H54 (cell line): ENCODE measurements at regions not wholly inside any gene's neighbourhood (a gene's known extent, or its start where the extent isn't known, plus 50 kb on each side); places are given as distances from the start of the nearest gene placed in this dataset.
"Not testable (repeated sequence)": the region's sequence is repeated elsewhere in the genome, so short reads cannot be mapped to it uniquely, and the experiment has no call there.

Experiments used
- DNase-seq: peaks from one replicate; pipeline ENCODE4 v3.0.0; 2011; ENCODE audit warnings: low spot score, mixed read lengths; ENCODE audit not compliant: insufficient read length
- FAIRE-seq: peaks from 3 replicates; lab custom pipeline; 2011; peaks lifted over from hg19 to GRCh38; lab: Jason Lieb, UNC
- POLR2A ChIP-seq: IDR thresholded peaks from 2 replicates; pipeline ENCODE4 v1.6.1; 2011; ENCODE audit warnings: low read depth, mild to moderate bottlenecking, low read length

DNA sequence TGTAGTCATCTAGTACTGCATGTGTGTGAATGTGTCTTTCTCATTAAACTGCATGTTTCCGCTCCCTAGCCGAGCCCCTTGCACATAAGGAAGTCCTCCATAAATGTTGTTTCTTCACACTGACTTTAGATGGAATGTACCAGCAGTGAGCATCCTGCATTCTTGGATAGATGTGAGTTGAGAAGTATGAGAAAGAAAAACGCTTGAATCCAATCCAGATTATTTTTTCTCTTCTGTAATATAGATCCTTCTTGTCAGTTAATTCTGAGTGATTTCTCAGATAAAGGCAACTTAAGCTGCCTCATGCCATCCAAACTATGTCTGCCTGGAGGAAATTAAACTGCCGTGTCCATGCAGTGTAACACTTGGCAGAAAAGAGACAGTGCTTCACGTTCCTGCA, 268.1 kb upstream of the ISX start:
- no peak for TF ChIP-seq POLR2A
- FAIRE-seq (no peak), DNase-seq (no peak)

DNA sequence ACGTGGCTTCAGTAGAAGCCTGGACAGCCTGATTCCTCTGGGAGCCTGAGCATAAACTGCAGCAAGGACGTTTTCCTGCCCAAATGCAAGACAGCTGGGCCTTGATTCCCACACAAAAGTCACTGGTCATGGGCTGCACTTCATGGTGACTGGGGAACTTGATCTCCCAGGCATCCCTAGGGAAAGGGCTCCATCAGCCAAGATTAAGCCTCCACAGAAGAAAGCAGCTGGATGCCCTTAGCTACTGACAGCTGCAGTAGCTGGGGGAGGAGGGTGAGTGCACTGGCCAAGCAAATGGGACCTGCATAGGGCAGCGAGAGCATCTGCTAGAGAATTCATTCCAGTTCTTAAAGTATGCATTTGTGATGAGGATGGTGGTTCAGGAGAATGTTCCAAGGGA, 267.4 kb upstream of the ISX start:
- TF ChIP-seq POLR2A = no peak
- DNase-seq (no peak), FAIRE-seq (no peak)

DNA sequence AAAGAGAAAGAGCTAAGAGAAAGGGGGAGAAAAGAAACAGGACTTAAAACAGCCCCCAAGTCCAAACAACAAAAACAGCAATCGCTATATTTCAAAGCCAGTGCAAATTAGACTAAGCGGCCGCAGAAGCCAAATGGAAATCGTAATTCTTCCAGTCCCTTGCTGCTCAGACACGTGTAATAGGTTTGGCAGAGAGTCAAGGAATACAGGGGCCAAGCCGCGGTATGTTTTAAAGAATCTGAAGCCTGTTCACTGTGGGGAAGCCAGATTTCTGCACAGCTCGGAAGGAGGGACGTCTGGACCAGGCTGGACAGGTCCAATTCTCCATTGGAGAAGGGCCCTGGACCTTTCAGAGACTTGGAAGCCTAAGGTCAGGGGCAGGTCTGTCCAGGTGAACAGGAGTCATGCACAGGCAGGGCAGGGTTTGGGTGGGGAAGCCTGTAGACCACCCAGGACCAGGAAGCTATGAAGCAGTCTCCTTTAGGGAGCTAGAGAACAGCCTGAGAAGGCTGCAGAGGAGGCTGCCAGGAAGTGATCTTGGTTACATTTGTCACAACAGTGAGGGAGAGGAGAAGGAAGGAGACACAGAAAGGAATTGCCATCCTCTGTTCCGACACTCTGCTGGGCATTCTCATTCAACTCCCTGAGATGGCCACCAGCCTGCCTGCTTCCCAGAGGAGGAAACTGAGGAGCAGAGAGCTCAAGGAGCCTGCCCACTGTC, 265.5 kb upstream of the ISX start:
- FAIRE-seq = no peak
- no peak for TF ChIP-seq POLR2A
- DNase-seq = no peak

DNA sequence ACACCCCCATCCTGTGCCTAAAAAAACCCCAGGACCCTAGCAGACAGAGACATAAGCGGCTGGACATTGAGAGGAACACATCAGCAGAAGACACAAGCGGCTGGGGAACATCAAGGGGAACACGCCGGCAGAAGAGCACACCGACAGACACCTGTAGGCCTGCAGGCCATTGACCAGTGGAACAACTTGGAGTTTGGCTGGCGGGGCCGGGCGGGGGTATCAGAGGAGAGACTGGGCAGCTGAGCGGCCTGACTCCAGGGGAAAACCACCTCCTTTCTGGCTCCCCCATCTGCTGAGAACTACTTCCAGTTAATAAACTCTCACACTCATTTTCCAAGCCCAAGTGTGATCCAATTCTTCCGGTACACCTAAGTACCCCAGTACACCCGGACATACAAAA, 264.7 kb upstream of the ISX start:
- DNase-seq (no peak), FAIRE-seq (no peak)
- no peak for TF ChIP-seq POLR2A

DNA sequence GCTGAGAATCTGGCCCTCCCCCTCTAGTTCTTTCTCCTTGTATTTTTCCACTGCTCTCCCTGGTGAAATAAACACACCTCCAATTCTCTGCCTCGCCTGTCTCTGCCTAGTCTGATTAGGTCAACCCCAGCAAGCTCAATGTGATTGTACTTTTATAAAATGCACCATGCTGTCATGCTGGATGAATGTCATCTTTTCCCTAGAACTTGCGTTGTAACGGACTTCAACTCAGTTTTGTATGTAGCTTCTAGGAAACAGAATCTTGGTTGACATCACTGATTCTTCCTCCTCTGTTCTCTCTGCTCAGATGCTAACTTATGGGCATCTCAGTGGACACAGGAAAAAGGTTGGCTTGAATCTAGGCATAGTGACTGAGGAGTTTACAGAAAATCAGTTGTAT, 261.9 kb upstream of the ISX start:
- DNase-seq = no peak
- no peak for FAIRE-seq
- TF ChIP-seq POLR2A = no peak

- TF ChIP-seq POLR2A = no peak
- DNase-seq = no peak
- no peak for FAIRE-seq
These were observed 261.4 kb upstream of the ISX start for GRCh38 chr22:34804604-34805003.

- no peak for DNase-seq
These were observed 260.2 kb upstream of the ISX start for GRCh38 chr22:34805771-34806170.

DNA sequence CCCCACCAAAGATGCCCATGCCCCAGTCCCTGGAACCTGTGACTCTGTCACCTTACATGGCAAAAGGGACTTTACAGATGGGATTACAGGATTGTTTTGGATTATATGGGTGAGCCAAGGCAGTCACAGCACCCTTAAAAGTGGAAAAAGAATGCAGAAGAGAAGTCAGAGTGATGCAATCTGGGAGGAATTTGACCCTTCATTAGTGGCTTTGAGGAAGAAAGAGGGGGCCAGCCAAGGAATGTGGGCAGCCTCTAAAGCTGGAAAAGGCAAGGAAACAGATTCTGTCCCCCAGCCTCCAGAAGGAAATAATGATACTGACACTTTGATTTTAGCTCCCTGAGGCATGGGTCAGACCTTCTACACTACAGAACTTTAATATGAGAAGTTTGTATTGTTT, 257.3 kb upstream of the ISX start:
- FAIRE-seq = no peak
- TF ChIP-seq POLR2A = no peak
- no peak for DNase-seq

More at GRCh38 chr22:34805771-34806170, 260.2 kb upstream of the ISX start:
- TF ChIP-seq POLR2A = no peak
- no peak for FAIRE-seq

GRCh38 chr22:34812631-34813030, 253.3 kb upstream of the ISX start:
- no peak for TF ChIP-seq POLR2A
- no peak for FAIRE-seq

GRCh38 chr22:34814260-34815025, 251.5 kb upstream of the ISX start:
- no peak for DNase-seq
- no peak for TF ChIP-seq POLR2A
- no peak for FAIRE-seq

More at GRCh38 chr22:34812631-34813030, 253.3 kb upstream of the ISX start:
- DNase-seq = no peak

- TF ChIP-seq POLR2A = no peak
- DNase-seq (no peak), FAIRE-seq (no peak)
These were observed 236.5 kb upstream of the ISX start for GRCh38 chr22:34829485-34829884.

- FAIRE-seq (no peak), DNase-seq (no peak)
- TF ChIP-seq POLR2A = no peak
These were observed 231.9 kb upstream of the ISX start for GRCh38 chr22:34834059-34834458.

DNA sequence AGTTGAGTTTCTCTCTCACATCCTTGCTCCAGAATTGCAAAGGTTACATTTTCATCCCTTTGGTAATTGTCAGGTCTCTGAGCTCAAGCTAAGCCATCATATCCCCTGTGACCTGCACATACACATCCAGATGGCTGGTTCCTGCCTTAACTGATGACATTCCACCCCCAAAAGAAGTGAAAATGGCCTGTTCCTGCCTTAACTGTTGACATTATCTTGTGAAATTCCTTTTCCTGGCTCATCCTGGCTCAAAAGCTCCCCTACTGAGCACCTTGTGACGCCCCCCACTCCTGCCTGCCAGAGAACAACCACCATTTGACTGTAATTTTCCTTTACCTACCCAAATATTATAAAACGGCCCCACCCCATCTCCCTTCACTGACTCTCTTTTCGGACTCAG, 231.4 kb upstream of the ISX start:
- FAIRE-seq = not testable (repeated sequence)

GRCh38 chr22:34841331-34841771, 224.6 kb upstream of the ISX start:
- no peak for FAIRE-seq
- no peak for DNase-seq
- no peak for TF ChIP-seq POLR2A

More for the DNA sequence above, 231.4 kb upstream of the ISX start:
- not testable (repeated sequence) for DNase-seq

DNA sequence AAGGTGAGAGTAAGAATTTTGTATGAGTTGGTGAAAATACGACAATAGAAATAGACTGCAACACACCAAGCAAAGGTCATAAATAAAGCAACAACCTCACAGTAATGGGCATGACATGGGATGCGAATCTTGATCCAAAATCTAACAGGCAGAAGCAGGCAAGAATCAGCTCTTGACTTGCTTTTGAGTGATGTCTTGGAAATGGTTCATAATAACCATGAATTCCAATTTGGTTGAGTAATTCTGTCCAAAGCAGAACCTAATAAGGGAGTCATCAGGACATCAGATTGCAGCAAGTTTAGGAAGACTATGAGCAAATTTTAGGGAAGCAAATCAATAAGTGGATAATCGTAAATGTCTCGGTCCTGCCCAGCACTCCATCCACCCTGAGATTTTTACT, 224.0 kb upstream of the ISX start:
- FAIRE-seq (no peak), DNase-seq (no peak)
- TF ChIP-seq POLR2A = no peak

DNA sequence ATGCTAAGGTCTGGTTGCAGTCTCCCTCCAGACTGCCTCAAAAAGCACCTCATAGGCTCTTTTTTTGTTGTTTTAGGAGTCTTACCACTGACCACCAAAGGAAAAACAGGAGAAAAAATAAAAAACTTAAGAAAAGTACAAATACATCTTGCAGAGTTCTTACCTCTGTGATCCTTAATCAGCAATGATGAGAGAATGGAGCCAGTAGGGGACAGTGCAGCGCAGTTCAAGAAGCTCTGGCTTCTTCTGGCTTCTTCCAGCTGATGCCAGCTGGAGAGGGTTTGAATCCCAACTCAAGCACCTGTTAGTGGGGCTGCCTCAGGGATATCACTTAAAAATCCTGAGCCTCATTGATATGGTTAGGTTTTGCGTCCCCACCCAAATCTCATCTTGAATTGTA, 223.3 kb upstream of the ISX start:
- no peak for FAIRE-seq
- TF ChIP-seq POLR2A = no peak
- DNase-seq = no peak

- DNase-seq, FAIRE-seq: not testable (repeated sequence)
These were observed 222.2 kb upstream of the ISX start for GRCh38 chr22:34843743-34844142.
